H1 (cell line): ENCODE measurements at regions not wholly inside any gene's neighbourhood (a gene's known extent, or its start where the extent isn't known, plus 50 kb on each side); places are given as distances from the start of the nearest gene placed in this dataset.

Experiments
- CTCF ChIA-PET: fragments of 300-600 bp; sonication (Branson Sonifier 250); formaldehyde crosslinking; loops from one replicate; lab custom pipeline; 2021; ENCODE audit not compliant: partially characterized antibody; lab: Charles Lee
- POLR2A ChIA-PET: fragments of 300-600 bp; sonication (Branson Sonifier 250); formaldehyde crosslinking; loops from one replicate; lab custom pipeline; 2021; ENCODE audit warnings: inconsistent platforms; ENCODE audit not compliant: partially characterized antibody; lab: Charles Lee
- DNase-seq, 2 experiments: peaks; one replicate each; pipeline versions ENCODE4 v3.0.0 to v3.0.0-alpha.2; 2010 to 2022; ENCODE audit warnings: low spot score in 2 of 2, low read depth in 1 of 2, mixed read lengths in 1 of 2
- FAIRE-seq: peaks from 2 replicates; lab custom pipeline; 2011; peaks lifted over from hg19 to GRCh38; lab: Jason Lieb, UNC
- H2AFZ ChIP-seq: 2 replicates; pipeline ENCODE4 v1.8.1; 2012; ENCODE audit warnings: low read length, inconsistent platforms
- H2AK5ac ChIP-seq: 2 replicates; pipeline ENCODE4 v1.6.1; 2013; ENCODE audit warnings: low read depth, low read length
- H2BK120ac ChIP-seq: replicated peaks from 2 replicates; pipeline ENCODE3; 2013; ENCODE audit warnings: low read depth, low read length, inconsistent platforms
- H2BK12ac ChIP-seq: 2 replicates; pipeline ENCODE4 v1.6.1; 2013; ENCODE audit warnings: low read depth, low read length
- H2BK15ac ChIP-seq: 2 replicates; pipeline ENCODE4 v1.6.1; 2013; ENCODE audit warnings: low read length
- H2BK20ac ChIP-seq: 2 replicates; pipeline ENCODE4 v1.6.1; 2013; ENCODE audit warnings: low read length
- H2BK5ac ChIP-seq: 2 replicates; pipeline ENCODE4 v1.6.1; 2013; ENCODE audit warnings: low read depth, low read length
- H3K14ac ChIP-seq: 2 replicates; pipeline ENCODE4 v1.6.1; 2013; ENCODE audit warnings: inconsistent platforms; ENCODE audit not compliant: insufficient read length
- H3K18ac ChIP-seq: 2 replicates; pipeline ENCODE4 v1.6.1; 2013; ENCODE audit warnings: low read length; ENCODE audit errors: extremely low read depth
- H3K23ac ChIP-seq: 2 replicates; pipeline ENCODE4 v1.6.1; 2013; ENCODE audit warnings: inconsistent platforms; ENCODE audit not compliant: insufficient read length
- H3K23me2 ChIP-seq: 2 replicates; pipeline ENCODE4 v1.6.1; 2013; ENCODE audit warnings: low read depth, low read length
- H3K27ac ChIP-seq: 2 replicates; pipeline ENCODE4 v1.6.1; 2011; ENCODE audit warnings: low read depth, low read length, inconsistent platforms
- H3K27me3 ChIP-seq, 4 experiments: replicated peaks in 1 of 4; 1 replicate in 1 of 4; 2 replicates in 3 of 4; pipeline versions ENCODE4 v1.6.1 to v1.8.1; 2011 to 2013; ENCODE audit warnings: low read length in 3 of 4, mild to moderate bottlenecking in 3 of 4, inconsistent platforms in 2 of 4, mixed read lengths in 2 of 4, moderate library complexity in 1 of 4; ENCODE audit not compliant: control insufficient read depth in 3 of 4, insufficient read depth in 3 of 4; ENCODE audit errors: extremely low read depth in 1 of 4
- H3K36me3 ChIP-seq, 4 experiments: 2 replicates each; pipeline versions ENCODE4 v1.6.1 to v1.8.1; 2011 to 2013; ENCODE audit warnings: mild to moderate bottlenecking in 4 of 4, low read length in 3 of 4, moderate library complexity in 2 of 4, control low read depth in 1 of 4, inconsistent platforms in 1 of 4; ENCODE audit not compliant: insufficient read depth in 4 of 4, control insufficient read depth in 2 of 4
- H3K4ac ChIP-seq: replicated peaks from 2 replicates; pipeline ENCODE3; 2013; ENCODE audit warnings: low read length, low read depth, mixed read lengths, inconsistent platforms; ENCODE audit not compliant: insufficient read length
- H3K4me1 ChIP-seq, 4 experiments: replicated peaks in 1 of 4; 1 replicate in 1 of 4; 2 replicates in 3 of 4; pipeline versions ENCODE4 v1.6.1 to v1.8.1; 2011 to 2013; ENCODE audit warnings: low read length in 3 of 4, inconsistent platforms in 2 of 4, mixed read lengths in 1 of 4; ENCODE audit not compliant: insufficient read depth in 4 of 4, control insufficient read depth in 3 of 4
- H3K4me2 ChIP-seq, 2 experiments: 2 replicates each; pipeline versions ENCODE4 v1.6.1 to v1.8.1; 2011 to 2013; ENCODE audit warnings: low read depth in 2 of 2, low read length in 2 of 2, control low read depth in 1 of 2, inconsistent platforms in 1 of 2, mild to moderate bottlenecking in 1 of 2; ENCODE audit not compliant: insufficient read depth in 1 of 2
- H3K4me3 ChIP-seq, 4 experiments: fragments of 200-600, 300-600 bp in 1 of 4; sonication (generic), shearing (Covaris generic), sonication (Bioruptor Twin) in 1 of 4; 2 replicates each; pipeline versions ENCODE4 v1.5.1 to v1.8.1; 2011 to 2016; ENCODE audit warnings: low read length in 4 of 4, low read depth in 3 of 4, control low read depth in 2 of 4, inconsistent platforms in 2 of 4, mild to moderate bottlenecking in 2 of 4, mixed read lengths in 1 of 4, moderate library complexity in 1 of 4; ENCODE audit not compliant: insufficient read depth in 2 of 4; ENCODE audit errors: extremely low read depth in 1 of 4
- H3K56ac ChIP-seq: replicated peaks from 2 replicates; pipeline ENCODE3; 2013; ENCODE audit warnings: low read depth, mild to moderate bottlenecking, mixed read lengths, low read length, inconsistent platforms; ENCODE audit not compliant: insufficient read length
- H3K79me1 ChIP-seq: 2 replicates; pipeline ENCODE4 v1.6.1; 2013; ENCODE audit warnings: low read depth, low read length, control low read depth
- H3K79me2 ChIP-seq, 2 experiments: 2 replicates each; pipeline versions ENCODE4 v1.6.1 to v1.8.1; 2012 to 2013; ENCODE audit warnings: low read length in 2 of 2, mild to moderate bottlenecking in 2 of 2, inconsistent platforms in 1 of 2; ENCODE audit not compliant: insufficient read depth in 2 of 2, control insufficient read depth in 1 of 2
- H3K9ac ChIP-seq, 4 experiments: replicated peaks in 1 of 4; 1 replicate in 1 of 4; 2 replicates in 3 of 4; pipeline versions ENCODE4 v1.6.1 to v1.8.1; 2011 to 2013; ENCODE audit warnings: low read depth in 3 of 4, low read length in 3 of 4, control low read depth in 2 of 4, mild to moderate bottlenecking in 2 of 4, moderate library complexity in 2 of 4, inconsistent platforms in 1 of 4; ENCODE audit errors: extremely low read depth in 1 of 4
- H3K9me3 ChIP-seq, 2 experiments: 2 replicates each; pipeline versions ENCODE4 v1.6.1 to v1.8.1; 2012 to 2013; ENCODE audit warnings: mild to moderate bottlenecking in 2 of 2, moderate library complexity in 2 of 2, control low read depth in 1 of 2, inconsistent platforms in 1 of 2, low read depth in 1 of 2, low read length in 1 of 2, mixed read lengths in 1 of 2; ENCODE audit not compliant: insufficient read depth in 2 of 2
- H4K20me1 ChIP-seq, 2 experiments: replicated peaks in 1 of 2; 2 replicates each; pipeline versions ENCODE3 to v1.8.1; 2011 to 2013; ENCODE audit warnings: inconsistent platforms in 2 of 2, low read length in 2 of 2, mild to moderate bottlenecking in 1 of 2; ENCODE audit not compliant: insufficient read depth in 2 of 2, control insufficient read depth in 1 of 2
- H4K5ac ChIP-seq: 2 replicates; pipeline ENCODE4 v1.6.1; 2013; ENCODE audit warnings: low read length, low read depth, mixed read lengths, inconsistent platforms; ENCODE audit not compliant: insufficient read length
- H4K8ac ChIP-seq: 2 replicates; pipeline ENCODE4 v1.8.0; 2013; ENCODE audit warnings: mild to moderate bottlenecking, moderate library complexity, low read length, inconsistent platforms; ENCODE audit not compliant: insufficient read depth; ENCODE audit errors: extremely low read depth
- H4K91ac ChIP-seq: replicated peaks from 2 replicates; pipeline ENCODE3; 2013; ENCODE audit warnings: low read length, mixed read lengths, inconsistent platforms; ENCODE audit not compliant: insufficient read length
- BCL11A ChIP-seq, 2 experiments: IDR thresholded peaks; one replicate each; pipeline ENCODE4 v1.6.1; 2011; ENCODE audit warnings: low read depth in 2 of 2, low read length in 2 of 2, mild to moderate bottlenecking in 2 of 2
- HDAC6 ChIP-seq: IDR thresholded peaks from one replicate; pipeline ENCODE4 v1.7.1; 2012; ENCODE audit warnings: low read depth, mild to moderate bottlenecking, inconsistent platforms, low read length, moderate library complexity
- MAFK ChIP-seq: IDR thresholded peaks from 2 replicates; pipeline ENCODE4 v1.6.1; 2012; ENCODE audit warnings: low read depth, mild to moderate bottlenecking, improper control_type of control experiment, low read length
- NANOG ChIP-seq: IDR thresholded peaks from 2 replicates; pipeline ENCODE4 v1.6.1; 2011; ENCODE audit warnings: low read length, low read depth, mild to moderate bottlenecking, inconsistent platforms; ENCODE audit not compliant: insufficient read depth, poor library complexity, severe bottlenecking
- RXRA ChIP-seq: IDR thresholded peaks from 2 replicates; pipeline ENCODE4 v1.6.1; 2011; ENCODE audit warnings: low read depth, mild to moderate bottlenecking, low read length, moderate library complexity; ENCODE audit not compliant: insufficient read depth
- SIN3A ChIP-seq, 2 experiments: IDR thresholded peaks in 1 of 2; conservative IDR thresholded peaks in 1 of 2; 2 replicates each; pipeline ENCODE4 v1.6.1; 2011 to 2012; ENCODE audit warnings: low read length in 2 of 2, improper control_type of control experiment in 1 of 2, low read depth in 1 of 2, mild to moderate bottlenecking in 1 of 2
- SP1 ChIP-seq: IDR thresholded peaks from 2 replicates; pipeline ENCODE4 v1.6.1; 2011; ENCODE audit warnings: low read depth, low read length
- SUZ12 ChIP-seq: fragments of 200-600 bp; sonication (generic); IDR thresholded peaks from 2 replicates; pipeline ENCODE4 v1.6.1; 2012; ENCODE audit warnings: mild to moderate bottlenecking, inconsistent platforms, low read length, moderate library complexity, mixed read lengths
- YY1 ChIP-seq: IDR thresholded peaks from 2 replicates; pipeline ENCODE4 v1.6.1; 2011; ENCODE audit warnings: low read depth, mild to moderate bottlenecking, low read length
- ZNF274 ChIP-seq: IDR thresholded peaks from 2 replicates; pipeline ENCODE4 v1.7.0; 2012; ENCODE audit warnings: low read length, borderline replicate concordance; ENCODE audit errors: extremely low read depth
- WGBS, 2 experiments: shearing (Covaris generic) in 1 of 2; methylation state at CpG; one replicate each; pipeline versions ENCODE4 v1.1.6 to v1.1.7; 2013 to 2015; ENCODE audit warnings: low lambda C conversion rate in 2 of 2, mixed read lengths in 2 of 2, inconsistent platforms in 1 of 2, low coverage in 1 of 2, missing lambda C conversion rate in 1 of 2; ENCODE audit not compliant: insufficient replicate concordance in 2 of 2, insufficient coverage in 1 of 2, insufficient read length in 1 of 2; ENCODE audit errors: extremely low coverage in 1 of 2, missing lambda C conversion rate in 1 of 2; 5-methylcytosine and 5-hydroxymethylcytosine counted together
- TF ChIP-seq, protein P1 (sequence below), 3 experiments: IDR thresholded peaks; 1 replicate in 2 of 3; 2 replicates in 1 of 3; pipeline versions ENCODE4 v1.5.1 to v1.6.1; 2011; ENCODE audit warnings: low read length in 3 of 3, mild to moderate bottlenecking in 3 of 3, inconsistent platforms in 2 of 3, low read depth in 1 of 3, moderate library complexity in 1 of 3; ENCODE audit not compliant: insufficient read depth in 1 of 3; ENCODE audit errors: control extremely low read depth in 1 of 3

- Histone ChIP-seq H2BK120ac (no peak overlapping the region), H3K9me3 (no peaks in the 10 kb centered on the region), H3K4me2 (no peak overlapping the region), H3K4me3 (no peak overlapping the region), H2BK5ac (no peak overlapping the region), H2AK5ac (no peak overlapping the region), H3K27ac (no peak overlapping the region), H2BK20ac (no peak overlapping the region), H3K18ac (no peak overlapping the region), H3K9ac (no peak overlapping the region), H3K27me3 (no peaks in the 10 kb centered on the region), H3K36me3 (no peaks in the 10 kb centered on the region), H2BK12ac (no peak overlapping the region), H3K56ac (no peak overlapping the region), H3K4me1 (peaks cover 15 to 36% (median 30%) of the 10 kb centered on the region in 4 experiments), H4K8ac (no peak overlapping the region), H3K79me1 (no peaks in the 10 kb centered on the region), H2AFZ (no peak overlapping the region), H3K79me2 (no peaks in the 10 kb centered on the region), H3K23ac (no peak overlapping the region), H4K20me1 (no peaks in the 10 kb centered on the region), H3K23me2 (peaks cover under 1% of the 10 kb centered on the region; the same call in 1 of the 2 replicates), H4K5ac (no peak overlapping the region), H2BK15ac (no peak overlapping the region), H4K91ac (no peak overlapping the region), H3K4ac (no peak overlapping the region), H3K14ac (no peak overlapping the region)
- ChIA-PET POLR2A (no interaction called here), CTCF (interaction anchor here (0.8 to 4.4 kb wide), 10 partner anchors 9 to 119 kb away, joined by 3 to 18 read pairs (median 4); no protein-coding TSS in a partner anchor)
- 86% methylated on average over 4 of the region's 4 CpGs; no CpG with 5 or more reads in 1 of the 2 experiments for WGBS, 2 experiments
- DNase-seq (no peak), FAIRE-seq (no peak)
- TF ChIP-seq SIN3A (conservative IDR thresholded peaks at IDR 0.05 in 1 of 2, IDR thresholded peaks at IDR 0.05 in 1 of 2; ENCODE audit: low read depth in 1 of 2, low read length in 2 of 2) (no peak), NANOG (no peak), YY1 (no peak), SUZ12 (no peak), HDAC6 (no peak), RXRA (no peak), ZNF274 (no peak), MAFK (no peak), BCL11A (IDR thresholded peaks at IDR 0.05; ENCODE audit: low read depth in 2 of 2, low read length in 2 of 2) (no peak), SP1 (no peak)
- TF ChIP-seq, protein P1, sequence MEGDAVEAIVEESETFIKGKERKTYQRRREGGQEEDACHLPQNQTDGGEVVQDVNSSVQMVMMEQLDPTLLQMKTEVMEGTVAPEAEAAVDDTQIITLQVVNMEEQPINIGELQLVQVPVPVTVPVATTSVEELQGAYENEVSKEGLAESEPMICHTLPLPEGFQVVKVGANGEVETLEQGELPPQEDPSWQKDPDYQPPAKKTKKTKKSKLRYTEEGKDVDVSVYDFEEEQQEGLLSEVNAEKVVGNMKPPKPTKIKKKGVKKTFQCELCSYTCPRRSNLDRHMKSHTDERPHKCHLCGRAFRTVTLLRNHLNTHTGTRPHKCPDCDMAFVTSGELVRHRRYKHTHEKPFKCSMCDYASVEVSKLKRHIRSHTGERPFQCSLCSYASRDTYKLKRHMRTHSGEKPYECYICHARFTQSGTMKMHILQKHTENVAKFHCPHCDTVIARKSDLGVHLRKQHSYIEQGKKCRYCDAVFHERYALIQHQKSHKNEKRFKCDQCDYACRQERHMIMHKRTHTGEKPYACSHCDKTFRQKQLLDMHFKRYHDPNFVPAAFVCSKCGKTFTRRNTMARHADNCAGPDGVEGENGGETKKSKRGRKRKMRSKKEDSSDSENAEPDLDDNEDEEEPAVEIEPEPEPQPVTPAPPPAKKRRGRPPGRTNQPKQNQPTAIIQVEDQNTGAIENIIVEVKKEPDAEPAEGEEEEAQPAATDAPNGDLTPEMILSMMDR (IDR thresholded peaks at IDR 0.05; ENCODE audit: control extremely low read depth in 1 of 3, insufficient read depth in 1 of 3, low read depth in 1 of 3, low read length in 3 of 3), result no peak
Measured at GRCh38 chr6:165844801-165845364, 181.8 kb upstream of the PDE10A start.
